Peyer's patch (tissue), 4 donors: ENCODE measurements at regions not wholly inside any gene's neighbourhood (a gene's known extent, or its start where the extent isn't known, plus 50 kb on each side); places are given as distances from the start of the nearest gene placed in this dataset.

ENCODE experiments used
- CTCF ChIP-seq, 6 experiments: fragments of 450-650 bp in 4 of 6; fragments of 200-600 bp in 2 of 6; sonication (generic) in 1 of 6; IDR thresholded peaks; one replicate each; pipeline ENCODE4 v1.5.1; 2017 to 2019; ENCODE audit warnings: antibody characterized with exemption in 6 of 6, mild to moderate bottlenecking in 3 of 6, moderate library complexity in 1 of 6
- POLR2A ChIP-seq, 2 donors: fragments of 450-650 bp; IDR thresholded peaks; one replicate each; pipeline ENCODE4 v1.5.1; 2017; ENCODE audit warnings: antibody characterized with exemption in 2 of 2, mild to moderate bottlenecking in 2 of 2, moderate library complexity in 2 of 2

DNA sequence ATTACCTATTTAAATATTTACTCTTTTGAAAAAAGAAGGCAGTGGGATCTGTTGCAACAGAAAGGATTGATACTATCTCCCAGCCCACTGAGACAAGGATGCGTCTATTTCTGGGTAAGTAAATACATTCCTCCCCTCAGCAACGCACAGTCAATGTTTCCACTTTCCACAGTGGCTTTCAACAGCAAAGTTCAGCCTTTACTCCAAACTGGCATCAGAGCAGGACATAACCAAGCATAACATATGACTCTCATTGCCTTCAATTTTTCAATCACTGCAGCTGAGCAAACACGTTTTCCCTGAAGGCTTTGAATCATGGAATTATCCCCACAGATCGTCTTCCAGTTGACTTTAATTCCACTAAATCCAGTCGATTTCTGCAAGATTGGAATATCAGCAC lies 160.3 kb upstream of the FRG1 start:
- TF ChIP-seq CTCF (IDR thresholded peaks at IDR 0.05): no peak
- no peak for TF ChIP-seq POLR2A (IDR thresholded peaks at IDR 0.05)
